Activated CD8-positive, alpha-beta memory T cell treated with anti-CD3 and anti-CD28 coated beads, Interleukin-2, amount 50 U/mL, for 1 hour (primary cell): ENCODE measurements at regions not wholly inside any gene's neighbourhood (a gene's known extent, or its start where the extent isn't known, plus 50 kb on each side); places are given as distances from the start of the nearest gene placed in this dataset.
"Not testable (repeated sequence)": the region's sequence is repeated elsewhere in the genome, so short reads cannot be mapped to it uniquely, and the experiment has no call there.

ENCODE experiments used
- DNase-seq: peaks from one replicate; pipeline ENCODE4 v3.0.0-alpha.2; 2020; ENCODE audit errors: extremely low read depth

DNA sequence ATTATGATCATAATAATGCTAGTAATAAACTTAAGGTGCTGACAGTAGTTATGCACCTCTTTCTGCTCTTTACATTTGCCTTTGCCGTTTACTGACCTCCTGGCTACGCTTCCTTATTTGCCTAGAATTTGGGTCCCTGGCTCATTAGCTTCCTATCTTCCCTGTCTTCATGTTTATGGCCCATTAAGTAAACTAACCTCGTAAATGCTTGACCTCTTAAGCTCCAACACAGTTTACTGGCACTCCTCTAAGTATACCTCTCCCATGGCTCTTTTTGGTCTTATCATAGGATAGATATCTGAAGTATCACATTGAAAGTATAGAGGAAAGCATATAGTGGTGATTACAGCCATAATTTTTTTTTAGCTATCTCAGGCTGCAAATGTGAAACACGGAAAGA lies 657.3 kb upstream of the SLC39A10 start:
- DNase-seq, result no peak

DNA sequence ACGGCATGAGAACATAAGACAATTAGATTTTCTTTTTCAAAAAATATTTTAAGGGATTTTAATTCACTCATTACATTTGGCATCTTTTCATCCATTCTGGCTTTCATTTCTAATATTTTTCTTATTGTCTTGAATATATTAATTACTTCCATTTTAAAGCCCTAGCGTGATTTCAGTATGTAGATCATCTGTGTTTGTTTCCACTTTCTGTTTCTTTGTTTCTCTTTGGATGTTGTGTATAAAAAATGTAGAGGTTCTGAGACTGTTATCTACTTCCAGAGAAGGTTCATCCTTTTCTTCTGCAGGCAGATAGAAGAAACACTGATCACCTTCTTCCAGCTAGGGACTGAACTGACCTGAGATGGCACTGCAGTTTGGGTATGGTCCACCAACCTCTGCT lies 664.4 kb upstream of the SLC39A10 start:
- DNase-seq, result no peak

DNA sequence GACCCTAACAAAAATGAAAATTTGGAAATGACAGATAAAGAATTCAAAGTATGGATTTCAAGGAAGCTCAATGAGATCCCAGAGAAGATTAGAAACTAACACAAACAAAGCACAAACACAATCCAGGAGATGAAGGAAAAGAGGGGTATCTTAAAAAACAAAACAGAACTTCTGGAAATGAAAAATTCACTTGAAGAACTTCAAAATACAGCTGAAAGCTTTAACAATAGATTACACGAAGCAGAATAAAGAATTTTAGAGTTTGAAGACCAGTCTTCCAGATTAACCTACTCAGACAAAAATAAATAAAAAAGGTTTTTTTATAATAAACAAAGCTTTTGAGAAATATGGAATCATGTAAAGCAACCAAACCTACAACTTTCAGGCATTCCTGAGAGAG lies 671.8 kb upstream of the SLC39A10 start:
- DNase-seq, result no peak

DNA sequence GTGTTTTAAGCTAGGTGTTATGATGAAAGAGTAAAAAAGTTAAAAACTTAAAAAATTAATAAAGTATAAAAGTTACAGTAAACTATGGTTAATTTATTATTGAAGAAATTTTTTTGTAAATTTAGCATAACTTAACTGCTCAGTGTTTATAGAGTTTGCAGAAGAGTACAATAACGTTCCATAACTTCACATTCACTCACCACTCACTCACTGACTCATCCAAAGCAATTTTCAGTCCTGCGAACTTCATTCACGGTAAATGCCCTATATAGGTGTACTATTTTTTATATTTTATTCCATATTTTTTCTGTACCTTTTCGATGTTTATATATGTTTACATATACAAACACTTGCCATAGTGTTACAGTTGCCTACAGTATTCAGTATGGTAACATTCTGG lies 694.8 kb upstream of the SLC39A10 start:
- no peak for DNase-seq

DNA sequence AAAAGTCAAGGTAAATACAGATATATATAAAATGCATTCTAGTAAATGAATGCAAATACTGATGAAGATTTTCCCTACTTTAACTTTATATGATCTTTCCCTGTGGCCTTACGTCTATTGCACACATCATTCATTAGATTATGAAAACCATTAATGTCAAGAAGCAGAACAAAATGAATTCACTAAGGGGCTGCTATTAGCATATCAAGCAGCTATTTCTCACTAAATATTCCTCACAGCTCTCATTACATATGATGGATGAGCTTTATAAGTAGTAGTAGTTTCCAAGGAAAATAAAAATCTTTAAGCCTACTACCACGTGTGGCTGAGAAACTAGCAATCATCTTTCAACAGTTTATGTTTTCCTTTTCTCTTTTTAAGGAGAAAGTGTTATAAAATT lies 702.8 kb upstream of the SLC39A10 start:
- no peak for DNase-seq

DNA sequence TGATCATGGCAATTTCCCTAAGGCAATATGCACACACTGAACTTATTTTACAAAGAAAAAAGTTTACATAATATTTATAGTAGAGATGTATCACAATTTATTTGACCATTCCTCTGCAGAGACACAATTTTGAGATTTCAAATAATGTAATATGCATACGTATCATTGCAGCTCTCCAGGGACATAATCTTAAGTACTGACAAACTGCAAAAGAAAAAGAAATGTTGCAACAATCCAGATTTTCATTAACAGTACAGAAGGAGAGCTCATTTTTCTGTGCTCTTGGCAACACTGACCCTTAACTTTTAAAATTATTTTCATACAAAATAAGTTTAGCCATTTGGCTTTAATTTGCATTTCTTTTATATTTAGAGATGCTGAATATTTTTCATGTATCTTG lies 710.2 kb upstream of the SLC39A10 start:
- no peak for DNase-seq

DNA sequence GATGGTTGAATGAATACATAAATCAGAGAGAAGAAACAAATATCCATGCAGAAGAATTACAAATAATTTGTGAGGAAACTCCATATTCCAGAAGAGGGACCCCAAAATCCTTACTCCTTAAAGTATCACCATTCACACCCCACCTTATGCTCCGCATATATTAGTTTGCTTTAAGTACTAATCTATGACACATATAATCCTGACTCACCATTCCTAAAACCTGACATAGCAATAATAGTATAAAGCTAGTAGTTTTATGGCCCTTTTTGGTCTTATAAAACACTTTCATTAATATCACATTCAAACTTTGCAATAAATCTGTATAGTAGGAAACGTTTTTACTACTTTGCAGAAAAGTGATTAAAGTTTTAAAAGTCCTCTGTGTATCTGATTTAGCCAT lies 719.0 kb upstream of the SLC39A10 start:
- DNase-seq, result no peak

DNA sequence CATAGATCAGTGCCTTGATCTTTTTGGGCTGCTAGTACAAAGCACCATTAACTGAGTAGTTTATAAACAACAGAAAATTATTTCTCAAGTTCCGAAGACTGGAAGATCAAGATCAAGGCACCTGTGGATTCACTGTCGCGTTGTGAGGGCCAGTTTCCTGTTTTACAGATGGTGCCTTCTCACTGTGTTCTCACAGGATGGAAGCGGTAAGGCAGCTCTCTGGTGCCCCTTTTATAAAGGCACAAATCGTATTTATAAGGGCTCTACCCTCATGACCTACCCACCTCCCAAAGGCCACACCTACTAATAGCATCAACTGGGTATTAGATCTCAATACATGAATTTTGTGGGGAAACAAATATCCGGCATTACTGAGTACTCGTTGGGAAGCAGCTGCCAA lies 729.5 kb upstream of the SLC39A10 start:
- no peak for DNase-seq

DNA sequence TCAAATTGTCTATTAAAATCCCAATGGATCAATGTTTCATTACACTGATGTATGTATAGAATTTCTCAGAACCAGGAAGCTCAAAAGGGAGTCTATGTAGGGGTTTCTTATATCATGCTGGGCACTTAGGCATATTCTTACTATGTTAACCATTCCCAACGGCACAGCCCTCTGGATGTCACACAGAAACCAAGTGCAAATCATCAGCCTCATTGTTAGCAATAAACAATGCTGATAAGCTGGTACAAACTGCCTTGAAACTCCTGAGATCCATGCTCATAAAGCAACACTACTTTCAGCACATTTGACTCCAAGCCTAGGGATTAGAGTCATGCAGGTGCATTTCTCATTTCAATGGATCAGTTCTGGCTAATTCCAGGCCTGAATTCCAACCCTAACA lies 730.2 kb upstream of the SLC39A10 start:
- DNase-seq, result no peak

DNA sequence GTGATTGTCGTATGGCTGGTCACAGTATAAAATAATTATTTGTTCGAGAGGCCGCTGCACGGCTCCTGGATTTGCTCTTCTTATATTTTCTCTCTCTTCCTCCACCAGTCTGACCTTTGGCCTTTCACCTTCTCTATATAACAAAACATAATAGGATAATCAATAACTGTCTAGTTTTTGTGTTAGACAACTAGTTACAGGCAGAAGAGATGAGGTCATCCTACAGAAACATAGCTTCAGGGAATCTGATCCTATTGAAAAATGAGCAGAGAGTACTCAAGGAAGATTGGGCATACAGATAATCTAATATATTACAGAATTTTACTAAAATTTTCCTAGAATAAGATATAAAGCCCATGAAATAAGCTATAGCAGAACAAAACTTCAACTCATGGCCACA lies 731.3 kb upstream of the SLC39A10 start:
- DNase-seq, result no peak

DNA sequence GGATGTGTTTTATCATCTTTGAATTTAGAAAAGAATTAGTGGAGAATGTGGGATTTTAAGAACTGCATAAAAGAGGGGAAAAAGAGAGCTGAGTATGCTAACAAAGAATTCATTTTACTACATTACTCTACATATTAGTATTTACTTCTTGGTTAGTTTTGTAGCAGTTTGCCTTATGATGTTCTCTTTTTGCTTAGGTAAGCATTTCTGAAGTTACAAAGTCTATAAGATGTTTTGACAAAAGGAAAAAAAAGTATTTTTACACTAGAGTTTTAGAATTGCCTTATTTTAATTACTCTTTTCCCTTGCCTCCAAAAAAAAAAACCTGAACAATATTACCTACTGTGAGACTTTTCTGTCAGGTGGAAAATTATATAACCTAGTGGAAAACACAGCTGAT lies 739.5 kb upstream of the SLC39A10 start:
- DNase-seq, result no peak

DNA sequence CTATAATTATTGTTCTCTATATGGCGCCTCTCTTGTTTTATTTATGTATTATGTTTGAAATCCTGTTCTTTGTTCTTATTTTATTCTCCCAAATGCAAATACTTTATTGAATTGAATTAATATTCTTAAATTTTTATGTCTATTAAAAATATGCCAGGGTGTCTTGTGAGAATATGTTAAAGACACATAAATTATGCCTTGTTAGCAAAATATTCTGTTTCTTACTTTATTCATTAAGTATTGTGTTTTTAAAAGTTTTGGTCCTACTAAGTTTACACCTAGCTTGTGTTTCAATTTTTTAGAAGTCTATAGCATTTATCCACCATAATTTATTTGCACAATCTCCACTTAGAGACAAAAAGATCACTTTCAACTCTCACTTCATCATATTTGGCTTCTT lies 741.5 kb upstream of the SLC39A10 start:
- DNase-seq, result no peak

DNA sequence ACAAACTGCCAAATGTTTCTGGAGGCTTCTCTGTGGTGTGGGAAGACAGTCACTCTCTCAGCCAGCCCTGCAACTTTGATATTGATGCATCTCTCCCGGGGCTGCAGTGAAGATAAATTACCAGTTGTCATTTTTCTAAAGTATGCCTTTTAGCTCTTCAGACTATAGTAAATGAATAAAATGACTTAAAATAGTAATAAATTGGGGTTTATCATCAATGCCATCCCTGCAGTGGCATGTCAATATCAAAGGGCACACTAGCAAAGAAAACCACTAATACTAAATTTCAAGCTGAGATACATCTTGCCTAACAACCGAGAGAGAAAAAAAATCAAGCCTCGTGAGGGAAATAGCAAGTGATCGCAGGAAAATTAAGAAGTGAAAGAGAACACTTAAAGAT lies 749.5 kb upstream of the SLC39A10 start:
- no peak for DNase-seq

DNA sequence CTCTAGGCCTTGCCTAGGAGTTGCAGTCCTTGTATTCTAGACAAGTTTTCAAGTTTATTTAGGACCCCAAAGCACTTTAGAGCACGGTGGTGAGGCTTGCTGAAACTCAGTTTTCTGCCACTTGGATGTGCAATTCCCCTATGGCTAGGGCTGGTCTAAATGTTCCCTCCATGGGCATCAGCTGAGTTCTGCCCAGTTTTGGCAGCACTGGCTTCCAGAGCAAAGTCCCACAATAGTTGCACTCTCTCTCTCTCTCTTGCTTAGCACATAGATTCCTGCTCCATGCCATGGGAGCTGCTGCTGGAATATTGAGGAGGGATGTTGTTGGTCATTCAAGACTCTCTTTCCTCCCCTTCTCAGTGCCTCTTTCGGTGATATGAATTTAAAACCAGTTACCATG lies 760.2 kb upstream of the SLC39A10 start:
- no peak for DNase-seq

DNA sequence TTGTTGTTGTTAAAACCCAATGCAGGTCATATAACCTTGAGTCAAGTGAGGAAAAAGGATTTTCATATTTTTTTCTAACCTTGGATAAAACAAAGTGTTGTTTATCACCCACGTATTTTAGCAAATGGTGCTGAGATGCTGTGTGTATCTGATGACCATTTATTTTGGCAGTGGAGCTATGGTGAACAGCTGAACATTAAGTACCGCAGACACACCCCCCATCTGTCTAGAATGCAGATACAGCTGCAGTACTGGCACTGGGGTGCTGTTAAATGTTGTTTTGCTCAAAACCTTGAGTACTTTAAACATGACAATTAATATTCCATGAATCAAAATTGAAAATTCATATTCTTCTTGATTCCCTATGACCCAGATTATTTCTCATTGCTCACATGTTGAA lies 773.3 kb upstream of the SLC39A10 start:
- no peak for DNase-seq

DNA sequence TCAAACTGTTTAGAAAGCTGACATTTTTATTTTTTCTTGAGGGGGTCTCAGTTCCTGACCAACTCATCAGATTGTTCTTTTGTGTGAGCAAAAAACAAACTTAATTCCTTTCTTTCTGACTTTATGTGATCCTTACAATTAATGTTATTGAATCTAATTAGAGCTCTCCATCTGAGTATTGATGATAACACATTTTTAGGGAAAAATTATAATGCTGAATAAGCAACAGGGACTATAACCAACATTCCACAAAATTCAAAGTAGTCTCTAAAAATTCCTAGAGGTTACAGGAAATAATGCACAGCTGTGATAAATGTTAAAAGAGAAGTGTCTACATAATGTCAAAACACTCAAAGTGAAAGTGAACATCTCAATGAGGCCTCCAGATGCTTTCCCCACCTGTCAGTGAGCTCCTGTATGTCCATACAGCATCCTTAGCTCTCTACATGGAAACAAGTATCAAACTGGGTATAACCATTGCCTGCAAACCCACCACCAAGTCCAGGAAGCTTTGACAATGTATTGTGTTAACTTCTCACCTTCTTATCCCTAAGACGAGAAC lies 786.0 kb upstream of the SLC39A10 start:
- no peak for DNase-seq

DNA sequence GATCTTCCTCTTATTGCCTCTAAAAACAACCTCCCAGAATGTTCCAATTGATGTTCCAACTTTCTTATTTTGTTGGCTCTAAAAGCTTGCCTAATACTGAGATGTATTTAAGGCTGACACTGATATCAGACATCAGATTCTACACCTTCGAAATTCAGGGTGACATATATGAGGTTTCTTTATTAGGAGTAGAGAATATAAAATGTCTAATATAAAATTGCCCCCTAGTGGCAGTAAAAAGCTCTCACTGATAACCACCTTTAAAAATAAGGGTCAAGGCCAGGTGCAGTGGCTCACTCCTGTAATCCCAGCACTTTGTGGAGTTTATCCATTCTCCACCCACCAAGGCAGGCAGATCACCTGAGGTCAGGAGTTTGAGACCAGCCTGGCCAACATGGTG lies 789.7 kb upstream of the SLC39A10 start:
- DNase-seq, result no peak

DNA sequence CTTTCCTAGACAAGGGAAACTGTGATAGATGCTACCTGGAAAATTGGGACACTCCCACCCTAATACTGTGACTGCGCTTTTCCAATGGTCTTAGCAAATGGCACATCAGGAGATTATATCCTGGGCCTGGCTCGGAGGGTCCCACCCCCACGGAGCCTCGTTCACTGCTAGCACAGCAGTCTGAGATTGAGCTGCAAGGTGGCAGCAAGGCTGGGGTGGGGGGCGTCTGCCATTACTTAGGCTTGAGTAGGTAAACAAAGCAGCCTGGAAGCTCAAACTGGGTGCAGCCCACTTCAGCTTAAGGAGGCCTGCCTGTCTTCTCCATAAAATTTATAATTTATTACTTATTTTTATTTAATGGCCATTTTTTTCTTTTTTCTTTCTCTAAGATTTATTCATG lies 802.1 kb upstream of the SLC39A10 start:
- DNase-seq, result no peak

DNA sequence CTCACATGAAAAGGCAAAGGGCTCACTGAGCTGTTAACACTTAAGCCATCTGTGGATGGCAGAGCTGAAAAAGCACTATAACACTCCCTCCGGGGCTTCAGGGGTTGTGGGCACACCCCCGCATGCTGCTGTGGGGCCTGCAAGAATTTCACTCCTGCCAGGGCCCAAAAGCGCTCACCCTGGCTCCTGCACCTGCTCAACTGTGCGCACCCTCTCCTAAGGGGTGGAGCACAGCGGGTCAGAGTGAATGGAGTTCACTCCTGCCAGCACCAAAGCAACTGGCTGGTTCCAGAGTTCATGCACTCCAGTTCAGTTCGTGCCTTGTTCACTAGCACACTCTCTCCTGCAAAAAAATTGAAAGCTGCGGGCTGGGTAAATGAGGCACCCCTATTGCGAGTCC lies 814.2 kb upstream of the SLC39A10 start:
- no peak for DNase-seq

DNA sequence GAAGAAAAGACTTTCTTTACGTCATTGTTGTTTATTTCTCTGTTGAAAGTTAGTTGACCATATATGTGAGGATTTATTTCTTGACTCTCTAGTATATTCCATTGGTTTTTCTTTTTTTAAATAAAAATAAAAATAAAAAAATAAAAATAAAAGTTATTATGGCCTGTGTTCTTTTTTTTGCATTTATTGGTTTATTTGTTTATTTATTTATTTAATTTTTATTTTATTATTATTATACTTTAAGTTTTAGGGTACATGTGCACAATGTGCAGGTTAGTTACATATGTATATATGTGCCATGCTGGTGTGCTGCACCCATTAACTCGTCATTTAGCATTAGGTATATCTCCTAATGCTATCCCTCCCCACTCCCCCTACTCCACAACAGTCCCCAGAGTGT lies 822.7 kb upstream of the SLC39A10 start:
- DNase-seq, result not testable (repeated sequence)

DNA sequence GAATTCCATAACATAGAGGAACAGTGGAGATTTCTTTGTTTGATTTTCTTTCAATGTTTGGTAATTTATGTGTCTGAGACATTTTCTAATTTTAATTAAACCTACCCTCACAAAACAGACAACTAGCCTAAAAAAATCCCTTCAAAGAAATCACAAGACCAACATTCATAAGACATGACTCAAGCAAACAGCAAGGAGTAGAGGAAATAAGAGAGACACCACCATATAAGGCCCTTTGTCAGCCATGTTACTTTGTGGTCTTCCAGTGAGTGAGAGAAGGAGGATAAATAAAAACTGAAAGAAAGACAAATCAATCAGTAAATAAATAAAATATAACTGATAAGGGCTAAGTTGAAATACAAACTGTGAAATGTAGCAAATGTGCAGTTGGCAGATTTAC lies 830.8 kb upstream of the SLC39A10 start:
- no peak for DNase-seq

DNA sequence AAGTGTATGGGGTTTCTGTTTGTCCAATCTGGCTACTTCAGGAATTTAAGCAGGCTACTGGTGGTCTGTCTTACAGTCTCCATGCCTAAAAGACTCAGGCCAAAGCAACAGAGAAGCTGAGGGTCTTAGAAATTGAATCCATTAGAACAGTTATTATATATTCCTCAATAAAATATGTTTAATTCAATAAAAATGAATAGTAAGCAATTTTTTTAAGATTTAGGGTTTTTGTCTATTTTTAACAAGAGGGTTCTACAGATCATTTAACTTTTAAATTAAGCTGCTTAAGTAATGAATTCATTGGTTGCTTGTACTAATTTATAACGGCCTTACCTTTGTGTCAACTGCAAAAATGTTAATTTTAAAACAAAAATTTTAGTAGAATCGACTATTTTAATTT lies 832.6 kb upstream of the SLC39A10 start:
- DNase-seq, result no peak

DNA sequence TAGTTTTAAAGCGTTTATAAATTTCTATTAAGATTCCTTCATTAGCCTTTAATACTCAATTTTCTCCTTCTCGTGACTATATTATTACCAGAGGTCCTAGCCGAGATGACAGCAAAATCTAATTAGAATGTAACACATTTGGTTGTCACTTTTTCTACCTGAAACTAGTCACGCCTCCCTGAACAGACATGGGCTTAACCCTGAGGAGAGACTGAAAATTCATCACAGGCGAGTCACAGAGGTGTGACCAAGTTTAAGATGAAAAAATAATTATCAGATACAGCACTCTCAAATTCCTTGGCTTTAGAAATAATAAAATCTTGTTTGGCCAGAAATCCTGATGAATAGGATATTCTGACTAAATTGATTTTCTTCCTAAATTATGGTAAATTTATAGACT lies 834.4 kb upstream of the SLC39A10 start:
- no peak for DNase-seq

DNA sequence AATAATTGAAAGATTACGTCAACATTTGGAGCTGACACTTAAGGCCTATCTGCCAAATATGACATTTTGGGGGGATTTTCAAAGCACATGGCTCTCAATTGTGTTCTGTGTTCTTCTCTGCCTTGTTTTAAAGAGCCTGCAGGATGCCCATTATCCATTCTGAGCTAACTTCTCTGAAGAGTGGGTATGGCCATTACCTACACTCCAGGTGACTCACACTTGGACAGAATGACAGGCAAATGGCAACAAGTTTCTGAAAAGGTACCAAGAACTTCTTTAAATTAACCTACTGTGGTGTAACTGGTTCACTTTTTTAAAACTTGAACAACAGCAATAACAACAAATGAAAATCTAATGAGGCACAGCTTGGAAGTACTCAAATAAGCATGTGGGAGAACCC lies 834.9 kb upstream of the SLC39A10 start:
- no peak for DNase-seq

DNA sequence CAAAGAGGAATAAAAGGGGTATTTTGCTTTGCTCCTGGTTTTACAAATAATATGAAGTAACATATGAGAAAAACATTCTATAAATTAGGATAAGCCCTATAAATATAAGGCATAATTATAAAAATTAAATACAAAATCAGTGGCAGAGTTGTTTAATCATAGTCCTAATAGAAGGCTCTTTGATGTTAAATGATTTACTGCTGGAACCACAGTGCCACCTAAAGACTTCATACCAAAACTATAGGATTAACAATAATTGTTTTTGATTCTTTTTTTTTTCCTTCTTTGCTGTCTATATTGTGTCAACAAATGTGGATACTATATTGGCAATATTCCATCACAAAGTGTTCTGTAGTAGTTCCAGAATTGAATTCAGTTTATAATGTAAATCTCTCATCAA lies 837.7 kb upstream of the SLC39A10 start:
- DNase-seq, result no peak
